ENCODE measurements at regions not wholly inside any gene's neighbourhood (a gene's known extent, or its start where the extent isn't known, plus 50 kb on each side); places are given as distances from the start of the nearest gene placed in this dataset.
A peak's percentile ranks its signal among the peaks of the same experiment; 100 is the strongest.

- Mint-ChIP-seq H3K4me3 (no peak overlapping the region), H3K4me1 (no peaks in the 10 kb centered on the region), H3K36me3 (no peaks in the 10 kb centered on the region), H3K9me3 (no peaks in the 10 kb centered on the region), H3K27me3 (peaks cover 2% of the 10 kb centered on the region), H3K27ac (no peak overlapping the region)
Observed at GRCh38 chr7:16046041-16046440, 359.6 kb upstream of the MEOX2 start.

- H3K27ac Mint-ChIP-seq, result no peak overlapping the region
- peaks cover 3% of the 10 kb centered on the region for H3K27me3 Mint-ChIP-seq
- H3K4me1 Mint-ChIP-seq, result no peaks in the 10 kb centered on the region
- H3K4me3 Mint-ChIP-seq, result no peak overlapping the region
- H3K36me3 Mint-ChIP-seq, result no peaks in the 10 kb centered on the region
- H3K9me3 Mint-ChIP-seq, result no peaks in the 10 kb centered on the region
Observed at GRCh38 chr7:16045296-16045695, 358.8 kb upstream of the MEOX2 start.

DNA sequence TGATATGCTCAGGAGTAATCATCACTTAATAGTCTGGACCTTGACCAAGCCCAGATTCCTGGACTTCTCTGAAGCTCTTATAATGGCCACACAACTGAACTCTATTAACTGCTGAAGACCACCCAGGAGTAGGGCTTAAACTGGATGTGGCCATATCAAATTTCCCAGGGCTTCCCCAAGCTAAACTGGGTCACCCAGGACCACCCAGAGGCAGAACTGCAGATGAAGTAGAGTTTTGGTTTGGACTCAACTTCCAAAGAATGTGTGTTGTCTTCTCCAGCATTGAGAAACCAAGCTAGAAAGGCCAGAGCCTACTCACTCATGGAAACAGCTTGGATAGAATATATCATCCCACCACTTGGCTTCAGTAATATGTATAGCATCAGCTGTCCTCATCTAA lies 358.2 kb upstream of the MEOX2 start:
- peaks cover 4% of the 10 kb centered on the region for H3K27me3 Mint-ChIP-seq
- H3K9me3 Mint-ChIP-seq, result no peaks in the 10 kb centered on the region
- H3K36me3 Mint-ChIP-seq, result no peaks in the 10 kb centered on the region
- no peaks in the 10 kb centered on the region for H3K4me1 Mint-ChIP-seq
- H3K4me3 Mint-ChIP-seq, result no peak overlapping the region
- H3K27ac Mint-ChIP-seq, result no peak overlapping the region

DNA sequence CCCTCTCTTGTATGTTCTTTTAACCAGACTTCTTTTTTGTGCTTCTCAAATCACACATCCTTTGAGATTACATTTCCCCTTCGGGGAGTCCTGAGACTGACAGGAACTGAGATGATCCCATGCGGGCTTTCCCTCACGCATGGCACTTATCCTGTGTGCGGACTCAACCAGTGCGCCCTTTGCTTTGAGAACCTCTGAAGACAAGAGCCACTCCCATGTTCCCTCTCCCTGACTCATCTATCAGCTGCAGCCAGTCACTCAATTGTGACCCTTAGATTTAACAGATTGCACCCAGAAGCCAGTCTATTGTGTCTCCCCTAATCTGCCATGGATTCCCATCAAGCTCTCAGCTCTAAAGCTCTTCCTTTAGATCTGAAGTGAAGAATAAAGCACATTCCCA lies 353.9 kb upstream of the MEOX2 start:
- Mint-ChIP-seq H3K27ac (no peak overlapping the region), H3K4me3 (no peak overlapping the region), H3K9me3 (peaks cover 0 to 5% (median 1%) of the 10 kb centered on the region in 3 donors), H3K4me1 (peaks cover 0 to 3% (median 0%) of the 10 kb centered on the region in 3 donors), H3K27me3 (peaks cover 4% of the 10 kb centered on the region), H3K36me3 (no peaks in the 10 kb centered on the region)

DNA sequence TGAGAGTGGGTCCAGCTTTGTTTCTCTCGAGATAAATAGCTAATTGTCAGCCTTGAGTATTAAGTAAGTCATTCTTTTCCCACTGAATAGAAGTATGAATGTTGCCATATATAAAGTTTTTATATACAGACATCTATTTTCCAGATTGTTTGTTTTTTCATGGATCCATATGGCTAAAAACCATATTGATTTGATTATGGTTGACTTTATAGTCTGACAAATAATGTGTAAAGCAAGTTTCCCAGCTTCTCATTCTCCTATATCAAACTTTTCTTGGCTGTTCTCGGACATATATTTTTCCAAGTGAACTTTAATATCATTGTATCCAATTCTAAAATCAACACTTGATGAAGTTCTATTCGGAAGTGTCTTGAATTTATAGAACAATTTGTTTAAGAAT lies 352.4 kb upstream of the MEOX2 start:
- Mint-ChIP-seq H3K27me3 (peaks cover 4% of the 10 kb centered on the region), H3K36me3 (no peaks in the 10 kb centered on the region), H3K4me3 (no peak overlapping the region), H3K27ac (no peak overlapping the region), H3K9me3 (peaks cover 0 to 5% (median 3%) of the 10 kb centered on the region in 3 donors), H3K4me1 (peaks cover 0 to 3% (median 0%) of the 10 kb centered on the region in 3 donors)

DNA sequence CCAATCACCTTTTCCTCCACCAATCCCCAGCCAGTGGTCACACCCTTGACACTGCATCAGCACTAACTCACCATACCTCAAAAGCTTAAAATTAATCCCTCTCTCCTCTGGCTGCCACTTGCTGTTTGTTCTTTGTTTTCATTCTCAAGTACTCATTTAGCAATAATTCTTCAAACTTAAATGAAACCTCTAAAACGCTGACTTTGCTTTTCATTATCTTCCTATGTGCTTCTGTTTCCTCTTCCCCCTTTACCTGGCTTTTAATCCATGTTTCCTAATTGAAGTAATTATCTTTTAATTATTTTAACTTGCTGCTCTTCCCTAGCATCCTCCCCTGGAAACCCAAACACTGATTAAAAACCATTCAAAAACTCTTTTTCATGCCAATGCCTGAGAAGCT lies 348.9 kb upstream of the MEOX2 start:
- Mint-ChIP-seq H3K4me3 (no peak overlapping the region), H3K36me3 (no peaks in the 10 kb centered on the region), H3K4me1 (peaks cover 0 to 3% (median 0%) of the 10 kb centered on the region in 3 donors), H3K9me3 (peaks cover 0 to 5% (median 3%) of the 10 kb centered on the region in 3 donors), H3K27ac (no peak overlapping the region), H3K27me3 (peaks cover 2% of the 10 kb centered on the region)

- no peaks in the 10 kb centered on the region for H3K36me3 Mint-ChIP-seq
- no peak overlapping the region for H3K27ac Mint-ChIP-seq
- peaks cover 0 to 5% (median 3%) of the 10 kb centered on the region in 3 donors for H3K9me3 Mint-ChIP-seq
- H3K4me3 Mint-ChIP-seq, result peak overlapping the region in 1 of 4 donors; percentile 25
- no peaks in the 10 kb centered on the region for H3K27me3 Mint-ChIP-seq
- H3K4me1 Mint-ChIP-seq, result peaks cover 0 to 3% (median 0%) of the 10 kb centered on the region in 3 donors
Observed at GRCh38 chr7:16034866-16035265, 348.4 kb upstream of the MEOX2 start.

DNA sequence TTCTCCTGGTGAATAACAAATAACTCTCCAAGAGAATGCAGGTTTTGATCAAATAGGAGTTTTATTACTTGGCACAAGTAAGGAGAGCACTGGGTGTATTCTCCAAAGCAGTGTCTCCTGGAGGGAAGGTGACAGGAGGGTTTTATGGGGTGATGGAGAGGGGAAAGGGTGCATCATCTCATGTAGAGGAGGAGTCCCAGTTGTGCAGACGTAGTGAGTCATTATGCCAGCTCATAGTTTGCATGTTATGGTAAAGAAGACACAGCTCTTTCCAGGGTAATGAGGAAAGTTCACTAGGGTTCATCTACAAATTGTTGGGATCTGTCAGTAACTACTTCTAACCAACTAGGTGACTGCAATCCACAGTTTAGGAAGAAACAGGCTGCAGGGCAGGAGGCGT lies 347.9 kb upstream of the MEOX2 start:
- Mint-ChIP-seq H3K4me1 (peaks cover 0 to 3% (median 0%) of the 10 kb centered on the region in 3 donors), H3K4me3 (no peak overlapping the region), H3K9me3 (peaks cover 0 to 5% (median 3%) of the 10 kb centered on the region in 3 donors), H3K27me3 (no peaks in the 10 kb centered on the region), H3K36me3 (no peaks in the 10 kb centered on the region), H3K27ac (no peak overlapping the region)

- Mint-ChIP-seq H3K27me3 (no peaks in the 10 kb centered on the region), H3K36me3 (no peaks in the 10 kb centered on the region), H3K27ac (no peak overlapping the region), H3K4me3 (no peak overlapping the region), H3K9me3 (peaks cover 0 to 5% (median 3%) of the 10 kb centered on the region in 3 donors), H3K4me1 (peaks cover 0 to 3% (median 0%) of the 10 kb centered on the region in 3 donors)
Observed at GRCh38 chr7:16033233-16033632, 346.8 kb upstream of the MEOX2 start.

GRCh38 chr7:16028636-16029035 lies 342.2 kb upstream of the MEOX2 start:
- H3K4me1 Mint-ChIP-seq, result peaks cover 0 to 1% (median 0%) of the 10 kb centered on the region in 3 donors
- H3K4me3 Mint-ChIP-seq, result no peak overlapping the region
- H3K27ac Mint-ChIP-seq, result no peak overlapping the region
- no peaks in the 10 kb centered on the region for H3K9me3 Mint-ChIP-seq
- H3K27me3 Mint-ChIP-seq, result no peaks in the 10 kb centered on the region
- no peaks in the 10 kb centered on the region for H3K36me3 Mint-ChIP-seq

DNA sequence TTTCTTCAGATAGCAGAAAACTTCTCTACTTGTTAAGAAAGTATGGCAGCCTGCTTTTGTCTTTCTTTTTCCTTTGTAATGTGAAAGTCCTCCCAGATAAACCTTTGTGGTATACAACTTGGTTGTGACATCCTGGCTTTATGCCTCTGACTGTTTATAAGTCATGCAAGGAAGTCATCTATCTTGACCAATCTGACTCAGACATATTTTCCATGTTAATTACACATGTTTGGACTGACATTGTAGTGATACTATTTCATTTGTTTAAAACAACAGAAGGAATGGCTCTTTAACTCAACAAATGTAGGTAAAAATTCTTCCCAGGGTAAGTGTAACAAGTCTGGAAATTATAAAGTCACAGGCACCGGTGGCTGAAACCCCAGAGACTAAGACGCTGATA lies 341.6 kb upstream of the MEOX2 start:
- Mint-ChIP-seq H3K4me1 (peaks cover 0 to 1% (median 0%) of the 10 kb centered on the region in 3 donors), H3K27me3 (no peaks in the 10 kb centered on the region), H3K36me3 (no peaks in the 10 kb centered on the region), H3K27ac (no peak overlapping the region), H3K9me3 (no peaks in the 10 kb centered on the region), H3K4me3 (no peak overlapping the region)

GRCh38 chr7:16027396-16027795 lies 340.9 kb upstream of the MEOX2 start:
- no peaks in the 10 kb centered on the region for H3K9me3 Mint-ChIP-seq
- no peaks in the 10 kb centered on the region for H3K36me3 Mint-ChIP-seq
- H3K4me1 Mint-ChIP-seq, result peaks cover 0 to 1% (median 0%) of the 10 kb centered on the region in 3 donors
- H3K4me3 Mint-ChIP-seq, result peak overlapping the region in 1 of 4 donors; percentile 34
- H3K27ac Mint-ChIP-seq, result no peak overlapping the region
- H3K27me3 Mint-ChIP-seq, result no peaks in the 10 kb centered on the region

DNA sequence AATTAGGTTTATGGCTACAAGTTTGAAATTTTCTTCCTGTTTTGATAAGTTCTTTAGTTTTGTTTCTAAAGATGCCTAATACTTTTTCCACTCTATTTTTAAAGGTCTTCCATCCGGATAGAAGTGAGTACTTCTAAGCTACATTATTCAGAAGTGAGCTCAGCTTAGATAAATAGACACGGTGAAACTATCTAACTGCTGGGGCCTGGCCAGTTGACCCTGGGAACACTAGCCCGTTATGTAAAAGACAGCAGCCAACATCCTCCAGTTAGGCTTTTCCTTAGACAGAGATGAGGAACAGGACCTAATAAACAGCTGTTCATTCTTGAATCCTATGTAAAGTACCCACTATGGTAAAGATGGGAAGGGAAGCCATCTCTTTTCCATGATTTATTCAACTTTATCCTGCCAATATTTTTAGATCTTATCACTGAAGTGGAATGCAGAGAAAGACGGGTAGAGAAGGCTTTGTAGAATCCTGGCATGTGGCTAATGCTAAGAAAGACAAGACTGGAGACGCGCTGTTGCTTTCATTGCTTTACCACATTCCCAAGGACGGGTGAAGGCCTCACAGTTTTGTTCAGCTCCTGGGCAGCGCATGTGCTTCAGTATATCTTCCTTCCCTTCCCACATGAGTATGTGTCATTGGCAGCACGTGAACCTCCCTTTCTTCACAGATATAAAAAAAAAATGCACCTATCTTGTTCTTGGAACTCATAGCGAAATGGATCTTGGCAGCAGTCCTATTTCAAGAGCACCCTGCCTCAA lies 340.0 kb upstream of the MEOX2 start:
- no peak overlapping the region for H3K4me3 Mint-ChIP-seq

DNA sequence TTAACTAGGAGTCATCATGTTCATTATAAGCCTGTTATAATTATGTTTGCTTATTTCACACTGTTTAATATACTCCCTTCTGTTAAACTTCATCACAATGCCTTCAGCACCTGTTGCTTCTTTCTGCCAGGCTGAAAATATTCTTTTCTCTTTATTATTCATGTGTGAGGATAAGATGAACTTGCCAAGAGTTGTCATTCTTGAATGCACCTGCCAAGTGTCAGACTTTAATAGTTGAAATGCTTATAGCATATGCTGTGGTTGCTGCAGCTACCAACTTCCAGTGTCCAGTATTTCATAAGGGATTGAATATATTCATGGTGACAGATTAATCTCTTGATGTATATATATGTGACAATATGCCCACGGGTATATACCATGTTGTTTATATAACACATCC lies 339.2 kb upstream of the MEOX2 start:
- no peak overlapping the region for H3K27ac Mint-ChIP-seq
- no peaks in the 10 kb centered on the region for H3K9me3 Mint-ChIP-seq
- no peak overlapping the region for H3K4me3 Mint-ChIP-seq
- H3K4me1 Mint-ChIP-seq, result peaks cover 0 to 1% (median 0%) of the 10 kb centered on the region in 3 donors
- no peaks in the 10 kb centered on the region for H3K27me3 Mint-ChIP-seq
- no peaks in the 10 kb centered on the region for H3K36me3 Mint-ChIP-seq

More for the DNA sequence above, 340.0 kb upstream of the MEOX2 start:
- Mint-ChIP-seq H3K36me3 (no peaks in the 10 kb centered on the region), H3K27me3 (no peaks in the 10 kb centered on the region), H3K9me3 (no peaks in the 10 kb centered on the region), H3K4me1 (peaks cover 0 to 1% (median 0%) of the 10 kb centered on the region in 3 donors), H3K27ac (no peak overlapping the region)

DNA sequence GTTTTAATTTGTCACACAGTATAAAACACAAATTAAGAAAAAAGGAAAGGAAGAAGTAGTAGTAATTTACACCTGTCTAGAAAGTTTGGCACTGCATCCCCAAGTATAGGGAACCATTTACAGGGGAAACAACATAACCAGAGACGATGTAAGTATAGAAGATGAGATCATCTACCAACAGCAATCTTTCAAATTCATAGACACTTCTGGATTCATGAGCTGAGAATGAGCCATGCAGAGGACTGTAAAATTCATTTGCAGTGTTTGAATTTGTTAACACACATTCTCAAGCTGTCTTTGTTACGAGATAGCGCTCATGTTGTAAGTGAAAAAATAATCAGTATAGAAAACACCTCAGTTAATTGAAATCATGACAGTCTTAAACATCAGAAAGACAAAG lies 337.0 kb upstream of the MEOX2 start:
- peaks cover 0 to 5% (median 0%) of the 10 kb centered on the region in 3 donors for H3K9me3 Mint-ChIP-seq
- H3K36me3 Mint-ChIP-seq, result no peaks in the 10 kb centered on the region
- H3K4me3 Mint-ChIP-seq, result no peak overlapping the region
- peaks cover 0 to 1% (median 0%) of the 10 kb centered on the region in 3 donors for H3K4me1 Mint-ChIP-seq
- no peak overlapping the region for H3K27ac Mint-ChIP-seq
- no peaks in the 10 kb centered on the region for H3K27me3 Mint-ChIP-seq

GRCh38 chr7:16023046-16023445 lies 336.6 kb upstream of the MEOX2 start:
- no peak overlapping the region for H3K4me3 Mint-ChIP-seq
- H3K27me3 Mint-ChIP-seq, result no peaks in the 10 kb centered on the region
- H3K27ac Mint-ChIP-seq, result no peak overlapping the region
- no peaks in the 10 kb centered on the region for H3K36me3 Mint-ChIP-seq
- peaks cover 0 to 5% (median 0%) of the 10 kb centered on the region in 3 donors for H3K9me3 Mint-ChIP-seq
- peaks cover 0 to 1% (median 0%) of the 10 kb centered on the region in 3 donors for H3K4me1 Mint-ChIP-seq

Data from IgD-negative memory B cell (primary cell).